ENCODE measurements at regions not wholly inside any gene's neighbourhood (a gene's known extent, or its start where the extent isn't known, plus 50 kb on each side); places are given as distances from the start of the nearest gene placed in this dataset.
"Not testable (repeated sequence)": the region's sequence is repeated elsewhere in the genome, so short reads cannot be mapped to it uniquely, and the experiment has no call there.

DNA sequence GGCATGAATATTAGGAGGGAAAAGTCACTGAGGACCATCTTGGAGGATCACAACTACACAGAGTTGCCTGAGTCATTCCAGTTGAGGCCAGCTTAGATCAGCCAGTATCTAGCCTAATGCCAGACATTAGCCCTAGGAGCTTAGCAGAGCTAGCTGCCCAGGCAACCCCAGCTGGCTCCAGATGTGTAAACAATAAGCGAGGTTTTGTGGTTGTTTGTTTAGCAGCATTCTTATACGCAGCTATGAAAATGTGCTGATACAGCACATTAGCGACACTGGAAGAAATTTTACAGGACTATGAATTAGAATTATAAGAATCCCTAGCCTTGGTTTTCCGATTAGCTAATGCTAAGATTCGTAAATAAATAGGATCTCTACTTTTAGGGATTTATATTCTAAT lies 59.3 kb downstream of the BTBD3 start:
- Mint-ChIP-seq H3K4me1 (no peaks in the 10 kb centered on the region), H3K4me3 (no peak overlapping the region), H3K36me3 (no peaks in the 10 kb centered on the region), H3K27me3 (peaks cover 0 to 16% of the 10 kb centered on the region in 2 donors), H3K27ac (no peak overlapping the region), H3K9me3 (no peaks in the 10 kb centered on the region)
- DNase-seq (no peak), ATAC-seq (replicated peaks) (no peak)

DNA sequence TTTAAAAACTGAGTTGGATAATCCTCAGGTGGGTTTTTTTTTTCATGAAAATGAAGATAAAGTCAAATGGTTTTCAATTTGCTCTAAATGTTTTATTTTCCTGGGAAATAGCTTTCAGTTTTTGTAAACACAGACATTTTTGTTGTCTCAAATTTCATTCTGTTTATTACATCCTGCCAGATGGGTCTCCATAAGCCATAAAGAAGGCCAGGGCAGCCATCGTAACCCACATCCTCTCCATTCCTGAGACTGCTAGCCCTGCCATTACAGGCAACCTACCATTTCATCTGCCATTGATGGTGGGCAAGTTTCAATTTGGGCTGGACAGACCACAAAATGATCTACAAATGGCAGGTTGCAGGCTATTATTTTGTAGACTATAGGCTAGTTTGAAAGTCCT lies 60.8 kb downstream of the BTBD3 start:
- Mint-ChIP-seq H3K4me1 (no peaks in the 10 kb centered on the region), H3K27me3 (peaks cover 0 to 19% of the 10 kb centered on the region in 2 donors), H3K9me3 (no peaks in the 10 kb centered on the region), H3K36me3 (no peaks in the 10 kb centered on the region), H3K4me3 (no peak overlapping the region), H3K27ac (no peak overlapping the region)
- ATAC-seq (replicated peaks) (no peak), DNase-seq (no peak)

DNA sequence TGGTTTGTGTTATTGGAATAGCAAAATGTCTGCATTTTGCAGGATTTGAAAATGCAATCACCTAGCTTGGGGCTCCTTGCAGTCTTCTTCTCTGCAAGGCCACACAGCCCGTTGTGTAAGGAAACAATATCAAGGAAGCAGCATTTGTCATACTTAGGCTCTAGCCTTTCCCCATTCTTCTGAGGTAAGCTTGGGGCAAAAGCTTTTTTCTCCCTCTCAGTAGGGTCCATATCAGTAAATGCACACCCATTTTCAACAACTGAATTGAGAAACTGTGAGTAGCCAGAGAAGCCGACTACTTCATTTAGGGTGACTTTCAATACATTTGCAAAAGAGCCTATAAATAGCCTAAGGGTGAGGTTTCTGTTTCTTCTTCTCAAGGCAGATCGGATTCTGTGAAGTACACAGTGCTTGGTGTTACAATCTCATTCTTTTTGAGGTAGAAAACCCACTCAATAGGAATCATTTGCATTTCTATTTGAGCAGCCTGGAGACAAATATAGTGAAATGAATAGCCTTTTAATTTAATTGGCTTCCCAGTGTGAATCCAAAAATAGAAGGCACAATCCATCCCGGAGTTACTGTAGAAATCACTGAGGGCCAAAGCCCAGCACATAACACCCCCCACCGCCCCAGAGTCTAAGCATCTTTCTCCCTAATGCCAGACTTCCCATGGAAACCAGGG lies 61.8 kb downstream of the BTBD3 start:
- H3K27me3 Mint-ChIP-seq = peaks cover 0 to 25% of the 10 kb centered on the region in 2 donors
- no peak overlapping the region for H3K4me3 Mint-ChIP-seq

DNA sequence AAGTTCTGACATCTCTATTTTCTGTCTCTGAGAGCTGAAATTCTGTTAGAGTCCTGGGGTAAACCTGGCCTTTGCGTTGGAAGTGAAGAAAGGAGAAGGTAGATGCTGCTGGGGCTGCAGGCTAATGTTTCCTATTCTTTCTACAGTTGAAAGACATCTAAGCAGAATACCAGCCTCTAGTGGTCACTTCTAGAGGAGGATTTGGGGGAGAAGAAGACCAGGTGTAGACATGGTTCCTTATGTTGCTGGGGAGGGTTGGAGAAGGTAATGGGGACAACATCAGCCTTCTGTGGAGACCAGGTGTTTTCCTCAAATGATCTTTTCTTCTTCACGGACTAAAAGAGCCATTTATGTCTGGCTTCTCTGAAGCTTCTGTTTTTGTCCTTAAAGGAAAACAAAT lies 62.6 kb downstream of the BTBD3 start:
- H3K27ac Mint-ChIP-seq = no peak overlapping the region
- no peaks in the 10 kb centered on the region for H3K9me3 Mint-ChIP-seq
- ATAC-seq (replicated peaks) = no peak
- peaks cover 0 to 25% of the 10 kb centered on the region in 2 donors for H3K27me3 Mint-ChIP-seq
- no peak for DNase-seq
- H3K4me3 Mint-ChIP-seq = no peak overlapping the region
- no peaks in the 10 kb centered on the region for H3K4me1 Mint-ChIP-seq
- no peaks in the 10 kb centered on the region for H3K36me3 Mint-ChIP-seq

More for the DNA sequence above, 61.8 kb downstream of the BTBD3 start:
- H3K9me3 Mint-ChIP-seq = no peaks in the 10 kb centered on the region
- H3K27ac Mint-ChIP-seq = no peak overlapping the region
- H3K36me3 Mint-ChIP-seq = no peaks in the 10 kb centered on the region
- no peaks in the 10 kb centered on the region for H3K4me1 Mint-ChIP-seq
- no peak for ATAC-seq (replicated peaks)
- DNase-seq = no peak

DNA sequence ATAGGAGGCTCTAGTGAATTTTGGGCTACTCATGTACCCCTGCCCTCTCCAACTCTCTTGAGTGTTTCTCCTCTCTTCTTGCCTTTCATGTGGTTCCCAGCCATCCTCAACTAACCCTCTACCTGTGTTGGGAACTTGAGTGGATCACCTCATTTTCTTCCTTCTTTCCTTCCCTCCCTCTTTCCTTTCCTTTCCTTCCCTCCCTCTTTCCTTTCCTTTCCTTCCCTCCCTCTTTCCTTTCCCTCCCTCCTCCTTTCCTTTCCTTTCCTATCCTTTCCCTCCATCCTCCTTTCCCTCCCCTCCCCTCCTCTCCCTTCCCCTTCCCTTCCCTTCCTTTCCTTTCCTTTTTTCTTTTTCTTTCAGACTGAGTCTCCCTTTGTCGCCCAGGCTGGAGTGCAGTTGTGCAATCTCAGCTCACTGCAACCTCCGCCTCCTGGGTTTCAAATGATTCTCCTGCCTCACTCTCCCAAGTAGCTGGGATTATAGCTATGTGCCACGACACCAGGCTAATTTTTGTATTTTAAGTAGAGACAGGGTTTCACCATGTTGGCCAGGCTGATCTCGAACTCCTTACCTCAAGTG lies 63.8 kb downstream of the BTBD3 start:
- Mint-ChIP-seq H3K36me3 (no peaks in the 10 kb centered on the region), H3K27ac (no peak overlapping the region), H3K27me3 (peaks cover 0 to 25% of the 10 kb centered on the region in 2 donors), H3K4me1 (no peaks in the 10 kb centered on the region), H3K4me3 (no peak overlapping the region), H3K9me3 (no peaks in the 10 kb centered on the region)
- DNase-seq = no peak
- ATAC-seq (replicated peaks) = no peak

DNA sequence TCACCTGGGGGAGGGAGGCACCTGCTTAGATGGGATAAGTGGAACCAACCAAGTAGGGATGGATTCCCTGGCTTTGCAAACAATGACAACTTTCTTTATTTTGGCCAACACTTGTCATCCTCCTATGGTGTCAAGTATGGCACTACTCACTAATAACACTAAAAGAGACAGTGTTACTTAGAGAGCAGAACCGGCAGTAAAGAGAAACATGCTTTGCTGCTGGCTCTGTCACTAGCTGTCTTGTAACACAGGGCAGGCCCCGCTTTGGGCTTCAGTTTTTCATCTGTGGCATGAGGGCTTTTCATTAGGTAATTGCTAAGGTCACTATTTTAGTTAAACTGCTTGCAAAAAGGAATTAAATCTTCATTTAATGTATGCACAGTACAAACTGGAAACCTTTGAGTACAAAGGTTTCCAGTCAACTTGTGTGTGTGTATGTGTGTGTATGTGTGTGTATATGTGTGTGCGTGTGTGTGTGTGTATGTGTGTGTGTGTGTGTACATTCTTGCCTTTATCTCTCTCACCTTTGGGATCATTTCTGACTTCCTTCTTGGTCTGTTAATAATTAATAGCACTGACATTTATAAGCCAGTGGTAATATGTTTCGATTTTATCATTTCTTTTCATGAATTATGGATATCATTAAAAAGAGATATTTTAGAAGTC lies 64.7 kb downstream of the BTBD3 start:
- H3K4me3 Mint-ChIP-seq = no peak overlapping the region
- no peaks in the 10 kb centered on the region for H3K9me3 Mint-ChIP-seq
- no peaks in the 10 kb centered on the region for H3K36me3 Mint-ChIP-seq
- H3K4me1 Mint-ChIP-seq = no peaks in the 10 kb centered on the region
- peaks cover 0 to 25% of the 10 kb centered on the region in 2 donors for H3K27me3 Mint-ChIP-seq
- H3K27ac Mint-ChIP-seq = no peak overlapping the region
- DNase-seq (no peak), ATAC-seq (replicated peaks) (no peak)

DNA sequence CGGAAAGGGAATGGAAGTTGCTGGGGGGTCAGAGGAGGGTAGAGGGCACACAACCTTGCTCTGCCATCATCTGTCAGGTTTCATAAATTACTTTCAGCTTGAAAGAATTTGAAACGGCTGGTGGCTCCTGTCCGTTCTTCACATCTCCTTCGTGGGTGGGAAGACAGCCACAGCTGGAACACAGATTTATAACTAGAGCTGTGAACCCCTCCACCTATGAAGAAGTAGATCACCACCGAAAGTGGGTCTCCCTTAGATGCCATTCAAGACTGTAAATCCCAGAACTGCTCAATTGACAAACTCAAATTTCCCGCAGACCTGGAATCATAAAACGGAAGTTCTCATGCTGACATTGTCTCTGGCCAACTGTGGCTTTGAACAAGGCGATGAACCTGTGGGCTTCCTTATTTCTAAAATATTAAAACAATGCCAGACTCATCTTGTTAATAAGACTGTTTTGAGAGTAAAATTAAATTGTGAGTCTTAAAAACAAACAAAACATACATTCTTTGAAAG lies 65.3 kb downstream of the BTBD3 start:
- peaks cover 0 to 25% of the 10 kb centered on the region in 2 donors for H3K27me3 Mint-ChIP-seq
- DNase-seq (no peak), ATAC-seq (replicated peaks) (no peak)
- H3K4me3 Mint-ChIP-seq = no peak overlapping the region
- H3K27ac Mint-ChIP-seq = no peak overlapping the region
- no peaks in the 10 kb centered on the region for H3K9me3 Mint-ChIP-seq
- no peaks in the 10 kb centered on the region for H3K36me3 Mint-ChIP-seq
- H3K4me1 Mint-ChIP-seq = no peaks in the 10 kb centered on the region

DNA sequence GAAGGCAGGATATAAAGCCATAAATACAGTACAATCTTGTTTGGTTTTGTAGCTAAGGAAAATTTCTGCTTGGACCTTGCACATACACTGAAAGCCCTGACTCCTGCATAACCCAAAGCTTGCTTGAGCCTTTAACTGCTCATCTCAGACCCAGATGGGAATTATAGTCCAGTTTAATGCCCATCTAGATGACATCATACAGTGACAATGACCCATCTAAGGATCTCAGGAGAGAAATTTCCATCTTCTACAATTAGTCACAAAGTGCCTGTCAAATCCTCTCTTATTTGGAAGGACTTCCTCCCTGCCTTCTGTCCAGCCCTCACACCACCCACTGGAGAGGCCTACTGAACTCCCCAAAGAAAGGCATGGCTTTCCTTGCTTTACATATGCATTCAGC lies 69.3 kb downstream of the BTBD3 start:
- Mint-ChIP-seq H3K27me3 (peaks cover 0 to 9% of the 10 kb centered on the region in 2 donors), H3K36me3 (no peaks in the 10 kb centered on the region), H3K27ac (no peak overlapping the region), H3K4me1 (no peaks in the 10 kb centered on the region), H3K9me3 (no peaks in the 10 kb centered on the region), H3K4me3 (no peak overlapping the region)
- no peak for ATAC-seq (replicated peaks)
- DNase-seq = no peak

DNA sequence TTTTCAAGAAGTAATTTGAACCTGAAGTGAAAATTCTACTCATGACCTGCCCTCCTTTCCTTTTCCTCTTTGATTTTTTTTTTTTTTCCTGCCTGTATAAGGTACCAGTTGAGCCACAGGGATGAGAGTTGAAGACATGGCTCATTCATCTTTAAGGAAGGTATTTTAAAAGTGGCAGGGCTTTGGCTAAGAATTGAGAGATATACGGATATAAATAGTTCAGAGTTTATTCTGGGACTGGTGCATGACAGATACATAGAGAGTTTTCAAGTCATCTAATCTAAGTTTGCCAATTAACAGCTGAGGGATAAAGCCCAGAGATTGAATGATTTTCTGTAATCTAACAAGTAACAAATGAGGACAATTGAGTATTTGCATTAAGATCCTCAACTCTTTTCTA lies 69.8 kb downstream of the BTBD3 start:
- DNase-seq (no peak), ATAC-seq (replicated peaks) (no peak)
- peaks cover 0 to 6% of the 10 kb centered on the region in 2 donors for H3K27me3 Mint-ChIP-seq
- no peak overlapping the region for H3K4me3 Mint-ChIP-seq
- no peak overlapping the region for H3K27ac Mint-ChIP-seq
- H3K4me1 Mint-ChIP-seq = no peaks in the 10 kb centered on the region
- no peaks in the 10 kb centered on the region for H3K9me3 Mint-ChIP-seq
- no peaks in the 10 kb centered on the region for H3K36me3 Mint-ChIP-seq

DNA sequence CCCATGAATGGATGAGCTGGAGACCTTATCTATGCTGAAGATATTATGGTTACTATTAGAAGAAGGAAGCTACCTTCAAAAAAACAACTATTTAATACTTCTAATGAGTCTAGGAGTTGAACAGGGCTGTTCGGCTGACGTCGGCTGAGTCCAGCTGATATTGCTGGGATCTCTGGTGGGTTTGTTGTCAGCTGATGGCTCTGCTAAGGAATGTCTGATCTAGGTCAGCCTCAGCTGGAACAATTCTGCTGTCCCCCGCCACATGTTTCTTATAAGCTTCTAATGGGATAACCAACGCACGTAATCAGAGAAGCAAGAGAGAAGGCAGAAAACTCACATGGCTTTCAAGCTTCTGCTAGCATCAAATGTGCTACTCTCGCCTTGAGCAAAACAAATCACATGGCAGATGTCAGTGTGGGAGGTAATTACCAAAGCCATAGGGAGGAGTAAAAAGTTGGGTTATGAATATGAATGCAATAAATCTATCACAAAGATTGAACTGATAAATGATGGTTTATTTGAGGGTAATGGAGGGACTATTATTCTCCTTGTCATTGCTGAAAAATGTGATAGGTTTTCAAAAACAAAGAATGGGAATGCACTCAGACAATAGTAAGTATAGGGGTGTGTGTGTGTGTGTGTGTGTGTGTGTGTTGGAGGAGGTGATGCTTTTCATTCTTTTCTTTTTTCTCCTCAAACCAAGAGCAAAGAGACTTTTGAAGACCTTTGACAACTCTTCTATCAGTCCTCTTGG lies 71.5 kb downstream of the BTBD3 start:
- no peak for ATAC-seq (replicated peaks)
- DNase-seq = no peak
- no peaks in the 10 kb centered on the region for H3K36me3 Mint-ChIP-seq
- peaks cover 0 to 3% of the 10 kb centered on the region in 2 donors for H3K27me3 Mint-ChIP-seq
- peaks cover 0 to 2% of the 10 kb centered on the region in 2 donors for H3K4me1 Mint-ChIP-seq
- no peaks in the 10 kb centered on the region for H3K9me3 Mint-ChIP-seq
- no peak overlapping the region for H3K4me3 Mint-ChIP-seq
- H3K27ac Mint-ChIP-seq = no peak overlapping the region

DNA sequence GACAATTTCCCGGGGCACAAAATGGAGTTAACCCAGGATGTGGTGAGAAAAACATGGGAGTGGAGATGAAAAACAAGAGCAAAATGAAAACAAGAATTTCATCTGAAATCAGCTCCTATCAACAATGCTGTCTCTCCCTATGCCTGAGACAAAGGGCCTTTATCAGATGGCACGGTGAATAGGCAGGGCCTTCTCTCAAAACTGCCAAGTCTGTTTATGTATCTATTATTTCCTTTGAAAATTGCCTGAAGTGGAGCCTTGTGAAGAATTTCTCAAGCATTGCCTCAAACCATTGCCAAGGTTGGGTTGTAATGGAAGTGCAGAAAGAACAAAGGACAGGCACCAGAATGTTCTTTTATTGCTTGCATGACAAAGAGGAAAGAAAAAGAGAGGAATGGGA lies 74.7 kb downstream of the BTBD3 start:
- Mint-ChIP-seq H3K36me3 (no peaks in the 10 kb centered on the region), H3K4me1 (peaks cover 0 to 4% of the 10 kb centered on the region in 2 donors), H3K27me3 (no peaks in the 10 kb centered on the region), H3K27ac (no peak overlapping the region), H3K9me3 (no peaks in the 10 kb centered on the region), H3K4me3 (no peak overlapping the region)
- no peak for DNase-seq
- no peak for ATAC-seq (replicated peaks)

DNA sequence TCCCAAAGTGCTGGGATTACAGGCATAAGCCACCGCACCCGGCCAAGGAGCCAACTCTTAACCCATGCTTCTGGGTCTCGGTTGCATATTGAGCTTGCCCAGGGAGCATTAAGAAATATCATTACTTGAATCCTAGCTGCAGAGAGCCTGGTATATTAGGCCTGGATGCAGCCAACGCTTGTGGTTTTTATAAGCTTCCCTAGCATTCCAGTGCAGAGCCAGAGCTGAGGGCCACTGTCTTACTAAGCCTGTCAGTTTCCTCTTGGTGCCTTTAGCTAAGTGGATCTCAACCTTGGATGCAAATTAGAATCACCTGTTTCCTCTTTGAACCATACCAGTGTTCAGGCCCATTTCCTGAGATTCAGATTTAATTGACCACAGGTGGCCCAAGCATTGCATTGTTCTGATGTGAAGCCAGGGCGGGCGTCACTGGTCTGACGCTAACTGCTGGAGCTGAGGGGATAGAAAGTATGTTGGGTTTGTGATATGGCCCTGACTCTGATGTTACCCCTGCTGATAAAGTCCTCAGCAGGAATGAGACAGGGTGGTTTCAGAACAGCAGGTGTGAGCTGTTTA lies 76.3 kb downstream of the BTBD3 start:
- Mint-ChIP-seq H3K4me1 (peaks cover 0 to 4% of the 10 kb centered on the region in 2 donors), H3K27ac (no peak overlapping the region), H3K27me3 (no peaks in the 10 kb centered on the region), H3K4me3 (no peak overlapping the region), H3K36me3 (no peaks in the 10 kb centered on the region), H3K9me3 (no peaks in the 10 kb centered on the region)
- DNase-seq (no peak), ATAC-seq (replicated peaks) (no peak)

DNA sequence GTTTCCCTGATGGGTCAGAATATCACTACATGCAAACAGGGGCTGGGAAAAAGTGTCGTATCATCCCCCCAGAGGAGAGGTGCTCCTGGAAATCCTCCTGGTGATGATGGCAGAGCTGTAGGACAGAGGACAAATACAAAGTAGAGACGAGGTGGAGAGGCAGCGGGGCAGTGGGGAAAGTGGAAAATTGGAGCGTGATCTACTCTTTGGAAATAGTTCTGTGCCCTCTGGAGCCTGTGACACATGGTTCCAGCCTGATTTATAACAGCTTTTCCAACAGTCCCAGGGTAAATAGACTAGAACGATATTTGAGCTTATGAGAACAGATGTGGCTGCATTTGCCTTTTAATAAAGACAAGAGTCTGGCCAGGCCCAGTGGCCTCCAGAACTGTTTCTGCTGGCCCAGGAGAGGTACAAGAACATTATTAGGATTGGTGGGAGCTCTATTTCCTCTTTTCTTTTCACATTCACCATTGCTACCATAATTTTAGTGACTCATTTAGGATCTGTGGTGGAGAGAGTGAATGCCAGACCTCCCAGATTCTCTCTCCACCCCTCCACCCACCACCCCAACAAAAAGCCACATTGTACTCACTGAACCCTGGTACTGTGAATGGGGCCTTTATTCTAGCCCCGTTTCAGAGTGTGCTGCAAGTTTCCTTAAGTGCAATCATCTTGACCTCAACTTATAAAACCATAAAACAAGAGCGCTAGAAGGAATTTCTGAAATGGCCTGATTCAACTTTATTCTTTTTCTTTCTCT lies 78.3 kb downstream of the BTBD3 start:
- Mint-ChIP-seq H3K27ac (no peak overlapping the region), H3K9me3 (no peaks in the 10 kb centered on the region), H3K4me3 (no peak overlapping the region), H3K36me3 (no peaks in the 10 kb centered on the region), H3K4me1 (peaks cover 0 to 4% of the 10 kb centered on the region in 2 donors), H3K27me3 (no peaks in the 10 kb centered on the region)
- DNase-seq = no peak
- no peak for ATAC-seq (replicated peaks)

DNA sequence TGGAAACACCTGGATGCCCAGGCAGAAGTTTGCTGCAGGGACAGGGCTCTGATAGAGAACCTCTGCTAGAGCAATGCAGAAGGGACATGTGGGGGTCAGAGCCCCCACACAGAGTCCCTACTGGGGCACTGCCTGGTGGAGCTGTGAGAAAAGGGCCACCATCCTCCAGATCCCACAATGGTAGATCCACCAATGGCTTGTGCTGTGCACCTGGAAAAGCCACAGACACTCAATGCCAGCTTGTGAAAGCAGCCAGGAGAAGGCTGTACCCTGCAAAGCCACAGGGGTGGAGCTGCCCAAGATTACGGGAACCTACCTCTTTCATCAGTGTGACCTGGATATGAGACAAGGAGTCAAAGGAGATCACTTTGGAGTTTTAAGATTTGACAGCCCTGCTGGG lies 87.1 kb downstream of the BTBD3 start:
- H3K9me3 Mint-ChIP-seq; ATAC-seq (replicated peaks); H3K4me1 Mint-ChIP-seq; H3K27me3 Mint-ChIP-seq; H3K4me3 Mint-ChIP-seq; H3K36me3 Mint-ChIP-seq; DNase-seq; H3K27ac Mint-ChIP-seq: not testable (repeated sequence)
